Ovary (tissue), 3 donors: ENCODE measurements at regions not wholly inside any gene's neighbourhood (a gene's known extent, or its start where the extent isn't known, plus 50 kb on each side); places are given as distances from the start of the nearest gene placed in this dataset.

Source experiments
- CTCF ChIP-seq, 3 donors: fragments of 450-650 bp in 2 of 3; fragments of 200-600 bp in 1 of 3; IDR thresholded peaks; one replicate each; pipeline versions ENCODE4 v1.5.1 to v1.8.0; 2016 to 2022; ENCODE audit warnings: antibody characterized with exemption in 3 of 3, mild to moderate bottlenecking in 1 of 3
- POLR2A ChIP-seq: fragments of 450-650 bp; IDR thresholded peaks from one replicate; pipeline ENCODE4 v1.6.1; 2017; ENCODE audit warnings: antibody characterized with exemption, mild to moderate bottlenecking, moderate library complexity
- donor health status: DM: no; HTN: no; CAD: no.

- TF ChIP-seq POLR2A = no peak
- no peak for TF ChIP-seq CTCF (IDR thresholded peaks at IDR 0.05)
These were observed 73.3 kb upstream of the PDE4B start for GRCh38 chr1:65719391-65719790.
